Choroid plexus epithelial cell (primary cell): ENCODE measurements at regions not wholly inside any gene's neighbourhood (a gene's known extent, or its start where the extent isn't known, plus 50 kb on each side); places are given as distances from the start of the nearest gene placed in this dataset.

Experiments
- DNase-seq: peaks from one replicate; pipeline ENCODE4 v3.0.0-alpha.2; 2010; ENCODE audit warnings: low read depth
- H3K4me3 ChIP-seq: 2 replicates; pipeline ENCODE4 v1.5.1; 2011; ENCODE audit warnings: low read depth, mild to moderate bottlenecking, control low read depth, low read length, moderate library complexity
- TF ChIP-seq, protein P1 (sequence below): conservative IDR thresholded peaks from 2 replicates; pipeline ENCODE4 v1.5.1; 2011; ENCODE audit warnings: low read depth, mild to moderate bottlenecking, control low read depth, inconsistent platforms, low read length, moderate library complexity

DNA sequence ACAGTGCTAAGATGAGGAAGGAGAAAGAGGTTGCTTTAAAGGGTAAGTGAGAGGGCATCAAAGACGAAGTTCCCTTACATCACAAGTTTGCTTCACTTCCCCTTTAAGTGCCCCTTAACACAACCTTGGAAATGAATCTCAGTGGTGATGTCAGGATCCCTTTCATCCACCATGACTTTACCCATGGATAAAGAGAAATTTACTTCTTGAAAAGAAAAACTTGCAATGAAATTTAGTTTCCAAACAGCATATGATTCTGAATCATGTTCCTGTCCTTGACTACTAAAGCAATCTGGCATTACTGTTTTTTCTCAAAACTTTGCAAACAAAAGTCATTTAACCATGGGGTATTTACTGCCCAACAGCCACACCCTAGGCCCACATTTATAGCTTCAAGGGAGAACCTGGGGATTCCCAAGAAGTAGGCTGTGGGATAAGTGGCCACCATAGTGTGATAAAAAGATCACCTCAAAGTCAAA lies 135.9 kb downstream of the ITGB8 start:
- no peak for DNase-seq
- TF ChIP-seq, protein P1, sequence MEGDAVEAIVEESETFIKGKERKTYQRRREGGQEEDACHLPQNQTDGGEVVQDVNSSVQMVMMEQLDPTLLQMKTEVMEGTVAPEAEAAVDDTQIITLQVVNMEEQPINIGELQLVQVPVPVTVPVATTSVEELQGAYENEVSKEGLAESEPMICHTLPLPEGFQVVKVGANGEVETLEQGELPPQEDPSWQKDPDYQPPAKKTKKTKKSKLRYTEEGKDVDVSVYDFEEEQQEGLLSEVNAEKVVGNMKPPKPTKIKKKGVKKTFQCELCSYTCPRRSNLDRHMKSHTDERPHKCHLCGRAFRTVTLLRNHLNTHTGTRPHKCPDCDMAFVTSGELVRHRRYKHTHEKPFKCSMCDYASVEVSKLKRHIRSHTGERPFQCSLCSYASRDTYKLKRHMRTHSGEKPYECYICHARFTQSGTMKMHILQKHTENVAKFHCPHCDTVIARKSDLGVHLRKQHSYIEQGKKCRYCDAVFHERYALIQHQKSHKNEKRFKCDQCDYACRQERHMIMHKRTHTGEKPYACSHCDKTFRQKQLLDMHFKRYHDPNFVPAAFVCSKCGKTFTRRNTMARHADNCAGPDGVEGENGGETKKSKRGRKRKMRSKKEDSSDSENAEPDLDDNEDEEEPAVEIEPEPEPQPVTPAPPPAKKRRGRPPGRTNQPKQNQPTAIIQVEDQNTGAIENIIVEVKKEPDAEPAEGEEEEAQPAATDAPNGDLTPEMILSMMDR, result no peak
- no peak overlapping the region for H3K4me3 ChIP-seq

DNA sequence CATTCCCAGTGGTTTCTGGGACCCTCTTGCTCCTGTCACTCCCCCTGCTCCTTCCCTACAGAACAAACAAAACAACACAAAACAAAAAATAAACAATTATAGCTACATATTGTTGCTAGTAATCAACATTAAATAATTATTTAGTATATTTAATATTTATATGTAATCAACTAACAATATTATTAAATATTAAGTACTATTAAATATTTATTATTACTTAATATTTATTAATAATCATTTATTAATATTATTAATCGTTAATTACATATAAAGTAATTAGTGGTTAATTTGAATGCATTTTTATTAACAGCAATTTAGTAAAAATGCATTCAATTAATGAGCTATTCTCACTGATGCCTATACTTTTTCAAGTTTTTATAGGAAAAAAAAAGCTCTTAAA lies 139.4 kb downstream of the ITGB8 start:
- no peak for DNase-seq
- no peak overlapping the region for H3K4me3 ChIP-seq
- TF ChIP-seq, protein P1, result no peak

DNA sequence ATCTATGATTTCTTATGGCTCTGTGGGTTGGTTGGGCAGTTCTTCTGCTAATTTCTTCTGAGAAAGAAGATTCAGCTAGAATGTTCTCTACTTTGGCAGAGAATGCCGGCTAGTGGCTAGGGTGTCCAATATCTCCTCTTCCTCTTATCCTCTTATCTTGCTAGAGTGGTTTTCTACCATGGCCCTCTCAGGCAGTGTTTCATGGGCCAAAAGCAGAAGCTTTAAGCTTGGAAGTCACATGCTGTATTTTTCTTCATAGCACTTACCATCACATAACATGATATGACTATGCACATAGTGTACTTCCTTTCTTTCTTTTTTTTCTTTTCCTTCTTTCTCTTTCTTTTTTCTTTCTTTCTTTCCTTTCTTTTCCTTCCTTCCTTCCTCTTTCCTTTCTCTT lies 140.0 kb downstream of the ITGB8 start:
- TF ChIP-seq, protein P1, result no peak
- DNase-seq, result no peak

DNA sequence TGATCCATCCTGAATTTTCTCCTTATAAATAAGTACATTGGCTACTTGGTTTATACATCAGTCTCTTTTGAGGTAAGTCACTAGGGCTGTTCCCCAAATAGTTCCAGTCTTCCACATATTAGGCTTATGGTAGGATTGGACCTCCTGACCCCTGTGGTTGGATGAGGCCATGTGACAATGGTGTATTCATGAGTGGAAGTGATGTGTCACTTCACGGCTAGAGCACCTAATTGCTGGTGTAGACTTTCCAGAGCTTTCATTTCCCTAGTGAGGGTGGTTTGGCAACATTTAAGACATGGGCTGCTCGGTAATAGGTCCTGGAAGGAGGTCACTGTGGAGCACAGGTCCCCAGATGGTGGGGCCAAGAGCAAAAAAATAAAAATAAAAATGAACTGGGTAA lies 141.2 kb upstream of the ABCB5 start:
- no peak overlapping the region for H3K4me3 ChIP-seq
- no peak for DNase-seq
- TF ChIP-seq, protein P1, result no peak

More for the DNA sequence above, 140.0 kb downstream of the ITGB8 start:
- H3K4me3 ChIP-seq, result no peak overlapping the region

DNA sequence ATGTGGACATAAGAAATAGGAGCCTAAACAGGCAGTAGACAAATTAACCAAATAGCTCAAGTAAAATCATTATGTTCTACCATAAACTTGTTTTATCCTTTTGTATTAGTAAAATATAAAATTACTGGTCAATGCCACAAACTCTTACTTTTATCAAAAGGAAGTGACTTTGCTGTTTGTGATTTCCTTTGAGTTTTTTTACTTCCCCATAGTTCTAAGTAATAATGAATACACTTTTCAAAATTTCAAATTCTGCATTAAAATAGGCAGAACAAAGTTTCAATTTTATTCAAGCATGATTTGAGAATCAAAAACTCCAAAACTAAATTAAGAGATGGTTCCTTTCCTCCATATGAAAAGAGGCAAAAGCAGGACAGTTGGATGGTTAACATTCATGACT lies 139.7 kb upstream of the ABCB5 start:
- no peak for DNase-seq
- TF ChIP-seq, protein P1, result no peak
- no peak overlapping the region for H3K4me3 ChIP-seq

DNA sequence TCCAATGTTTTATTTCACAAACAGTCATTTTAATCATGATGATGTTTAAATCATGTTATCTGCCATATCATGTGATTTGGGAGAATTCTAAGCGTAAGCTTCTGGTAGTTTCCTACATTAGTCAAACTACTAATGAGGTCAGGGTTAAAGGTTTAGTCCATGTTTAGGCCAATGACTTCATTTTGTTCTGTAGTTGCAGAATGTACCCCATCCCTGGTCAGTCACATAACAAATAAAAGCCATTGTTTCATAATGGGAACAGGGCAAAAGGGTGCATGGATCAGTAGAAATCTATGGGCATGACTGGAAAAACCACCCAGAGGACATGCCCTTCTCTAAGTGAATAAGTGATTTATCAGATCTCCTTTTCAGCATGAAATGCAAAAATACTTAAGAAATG lies 138.4 kb upstream of the ABCB5 start:
- DNase-seq, result no peak
- TF ChIP-seq, protein P1, result no peak
- H3K4me3 ChIP-seq, result no peak overlapping the region

DNA sequence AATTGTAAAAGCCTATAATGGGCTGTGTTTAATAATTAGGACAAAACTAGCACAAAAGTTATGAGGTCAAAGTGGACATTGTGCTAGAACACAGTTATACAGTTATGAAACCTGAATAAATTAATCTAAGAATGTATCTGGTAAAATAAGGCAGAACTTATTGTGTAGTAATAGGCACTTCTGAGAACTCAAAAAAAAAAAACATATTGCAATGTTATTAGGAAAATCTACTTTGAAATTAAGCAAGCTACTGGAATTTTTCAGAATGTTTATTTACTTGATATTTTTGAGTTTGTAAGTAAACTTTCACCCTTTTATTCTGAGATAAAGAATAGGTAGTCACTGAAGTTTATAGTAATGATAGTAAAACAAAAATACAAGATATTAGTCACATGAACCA lies 135.8 kb upstream of the ABCB5 start:
- no peak overlapping the region for H3K4me3 ChIP-seq
- TF ChIP-seq, protein P1, result no peak
- no peak for DNase-seq
